HG02938 (cell line): ENCODE measurements at regions not wholly inside any gene's neighbourhood (a gene's known extent, or its start where the extent isn't known, plus 50 kb on each side); places are given as distances from the start of the nearest gene placed in this dataset.
"Not testable (repeated sequence)": the region's sequence is repeated elsewhere in the genome, so short reads cannot be mapped to it uniquely, and the experiment has no call there.

Source experiments
- ATAC-seq: cut with Tn5 transposase; IDR thresholded peaks from one replicate; pipeline ENCODE4 v1.9.1; 2021; ENCODE audit warnings: mild to moderate bottlenecking, moderate library complexity; ENCODE audit not compliant: unreplicated experiment

DNA sequence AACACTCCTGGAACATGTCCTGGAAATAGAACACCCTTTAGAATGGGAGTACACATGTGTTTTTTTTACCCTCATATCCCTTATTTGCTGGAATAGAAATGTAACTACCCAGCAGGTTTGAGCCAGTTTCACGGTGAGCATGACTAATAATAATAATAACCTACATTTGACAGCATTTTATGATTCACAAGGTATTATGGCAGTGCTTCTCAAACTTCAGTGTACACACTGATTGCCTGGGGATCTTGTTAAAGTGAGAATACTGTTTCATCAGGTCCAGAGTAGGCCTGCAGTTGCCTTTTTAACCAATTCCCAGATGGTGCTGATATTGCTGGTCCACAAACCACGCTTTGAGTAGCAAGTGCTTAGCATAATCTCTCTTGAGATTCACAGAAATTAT is 63.9 kb downstream of the NFKBIZ start:
- no peak for ATAC-seq

DNA sequence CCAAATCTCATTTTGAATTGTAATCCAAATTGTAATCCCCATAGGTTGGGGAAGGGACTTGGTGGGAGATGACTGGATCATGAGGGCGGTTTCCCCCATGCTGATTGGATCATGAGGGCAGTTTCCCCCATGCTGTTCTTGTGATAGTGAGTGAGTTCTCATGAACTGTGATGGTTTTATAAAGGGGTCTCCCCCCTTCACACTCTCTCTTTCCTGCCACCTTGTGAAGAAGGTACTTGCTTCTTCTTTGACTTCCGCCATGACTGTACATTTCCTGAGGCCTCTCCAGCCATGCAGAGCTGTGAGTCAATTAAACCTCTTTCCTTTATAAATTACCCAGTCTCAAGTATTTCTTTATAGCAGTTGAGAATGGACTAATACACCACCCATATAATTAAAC is 68.4 kb downstream of the NFKBIZ start:
- not testable (repeated sequence) for ATAC-seq

DNA sequence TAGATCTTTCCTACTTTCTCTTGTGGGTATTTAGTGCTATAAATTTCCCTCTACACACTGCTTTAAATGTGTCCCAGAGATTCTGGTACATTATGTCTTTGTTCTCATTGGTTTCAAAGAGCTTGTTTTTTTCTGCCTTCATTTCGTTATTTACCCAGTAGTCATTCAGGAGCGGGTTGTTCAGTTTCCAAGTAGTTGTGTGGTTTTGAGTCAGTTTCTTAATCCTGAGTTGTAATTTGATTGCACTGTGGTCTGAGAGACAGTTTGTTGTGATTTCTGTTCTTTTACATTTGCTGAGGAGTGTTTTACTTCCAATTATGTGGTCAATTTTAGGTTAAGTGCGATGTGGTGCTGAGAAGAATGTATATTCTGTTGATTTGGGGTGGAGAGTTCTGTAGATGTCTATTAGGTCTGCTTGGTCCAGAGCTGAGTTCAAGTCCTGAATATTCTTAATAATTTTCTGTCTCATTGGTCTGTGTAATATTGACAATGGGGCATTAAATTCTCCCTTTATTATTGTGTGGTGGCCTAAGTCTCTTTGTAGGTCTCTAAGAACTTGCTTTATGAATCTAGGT is 72.9 kb downstream of the NFKBIZ start:
- not testable (repeated sequence) for ATAC-seq

GRCh38 chr3:101924621-101925020 is 75.3 kb downstream of the NFKBIZ start:
- ATAC-seq = not testable (repeated sequence)

DNA sequence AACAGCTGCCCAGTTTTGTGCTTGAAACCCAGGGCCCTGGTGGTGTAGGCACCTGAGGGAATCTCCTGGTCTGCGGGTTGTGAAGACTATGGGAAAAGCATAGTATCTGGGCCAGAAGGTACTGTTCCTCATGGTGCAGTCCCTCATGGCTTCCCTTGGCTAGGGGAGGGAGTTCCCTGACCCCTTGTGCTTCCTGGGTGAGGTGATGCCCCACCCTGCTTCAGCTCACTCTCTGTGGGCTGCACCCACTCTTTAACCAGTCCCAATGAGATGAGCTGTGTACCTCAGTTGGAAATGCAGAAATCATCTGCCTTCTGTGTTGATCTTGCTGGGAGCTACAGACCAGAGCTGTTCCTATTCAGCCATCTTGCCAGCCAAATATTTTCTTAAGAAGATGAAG is 75.8 kb downstream of the NFKBIZ start:
- ATAC-seq = not testable (repeated sequence)

DNA sequence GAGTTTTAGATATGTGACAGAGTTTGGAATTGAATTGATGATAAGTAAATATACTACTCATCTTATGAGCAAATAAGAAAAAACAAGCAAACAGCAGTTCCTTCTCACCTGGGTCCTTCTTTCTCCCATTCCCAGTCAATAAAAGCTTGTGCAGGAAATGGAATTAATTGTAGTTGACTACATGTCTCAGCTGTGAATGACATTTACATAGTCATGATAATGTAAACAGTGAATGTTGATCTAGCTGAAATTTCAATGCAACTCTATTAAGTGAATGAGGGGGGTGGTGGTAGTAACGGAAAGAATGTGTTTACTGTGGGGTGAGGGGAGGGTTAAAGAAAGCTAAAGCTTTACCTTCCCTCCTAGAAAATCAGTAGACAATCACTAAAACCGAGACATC is 76.2 kb downstream of the NFKBIZ start:
- no peak for ATAC-seq

- no peak for ATAC-seq
Observed at GRCh38 chr3:101926594-101927105, 77.3 kb downstream of the NFKBIZ start.

- no peak for ATAC-seq
Observed at GRCh38 chr3:101928890-101929289, 79.6 kb downstream of the NFKBIZ start.

DNA sequence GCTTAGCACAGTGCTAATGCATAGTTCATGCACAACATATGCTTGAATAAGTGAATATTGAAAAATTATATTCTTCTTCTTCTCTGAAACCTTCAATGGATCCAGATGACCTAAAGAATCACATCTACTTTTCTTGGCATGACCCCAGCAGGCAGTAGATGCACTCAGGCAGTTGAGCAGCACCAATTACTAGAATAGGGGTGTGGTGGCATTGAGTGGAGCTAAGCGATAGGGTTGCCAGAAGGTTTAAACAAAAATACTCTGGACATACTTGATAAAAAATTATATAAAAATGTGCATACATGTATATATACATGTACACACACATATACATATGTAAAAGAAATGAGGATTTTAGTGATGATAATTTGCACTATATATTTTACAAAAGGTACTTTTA is 81.8 kb downstream of the NFKBIZ start:
- ATAC-seq = no peak

DNA sequence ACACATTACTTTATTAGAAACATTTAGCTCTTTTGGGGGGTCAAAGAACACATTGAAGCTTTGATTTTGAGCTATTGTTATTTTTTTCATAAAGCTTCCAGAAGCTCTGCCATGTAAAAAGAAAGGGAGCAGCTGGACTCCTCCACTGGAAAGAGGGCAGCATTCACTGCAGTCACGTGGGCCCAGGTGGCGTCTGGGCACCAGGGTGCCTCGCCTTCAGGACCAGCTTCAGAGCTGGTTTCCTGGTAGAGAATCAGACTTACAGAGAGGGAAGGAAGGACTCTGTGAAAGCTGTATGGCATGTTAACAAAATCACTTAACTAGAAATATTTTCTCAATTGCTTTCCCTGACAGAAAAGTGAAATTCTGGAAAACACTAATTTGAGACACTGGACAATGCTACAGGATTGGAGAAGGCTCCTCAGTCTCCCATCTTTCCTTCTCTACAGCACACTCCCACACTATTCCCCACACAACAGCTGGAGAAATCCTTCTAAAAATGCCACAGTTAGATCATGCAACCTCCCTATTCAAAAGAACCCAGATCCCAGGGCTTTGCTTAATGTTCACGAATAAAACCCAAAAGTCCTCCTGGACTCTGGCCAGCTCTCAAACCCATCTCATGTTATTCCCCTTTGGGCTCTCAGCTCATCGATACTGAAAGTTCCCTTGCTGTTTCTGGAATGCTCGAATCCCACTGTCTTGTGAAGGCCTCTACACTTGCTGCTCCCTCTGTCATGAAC is 83.2 kb downstream of the NFKBIZ start:
- ATAC-seq = no peak

DNA sequence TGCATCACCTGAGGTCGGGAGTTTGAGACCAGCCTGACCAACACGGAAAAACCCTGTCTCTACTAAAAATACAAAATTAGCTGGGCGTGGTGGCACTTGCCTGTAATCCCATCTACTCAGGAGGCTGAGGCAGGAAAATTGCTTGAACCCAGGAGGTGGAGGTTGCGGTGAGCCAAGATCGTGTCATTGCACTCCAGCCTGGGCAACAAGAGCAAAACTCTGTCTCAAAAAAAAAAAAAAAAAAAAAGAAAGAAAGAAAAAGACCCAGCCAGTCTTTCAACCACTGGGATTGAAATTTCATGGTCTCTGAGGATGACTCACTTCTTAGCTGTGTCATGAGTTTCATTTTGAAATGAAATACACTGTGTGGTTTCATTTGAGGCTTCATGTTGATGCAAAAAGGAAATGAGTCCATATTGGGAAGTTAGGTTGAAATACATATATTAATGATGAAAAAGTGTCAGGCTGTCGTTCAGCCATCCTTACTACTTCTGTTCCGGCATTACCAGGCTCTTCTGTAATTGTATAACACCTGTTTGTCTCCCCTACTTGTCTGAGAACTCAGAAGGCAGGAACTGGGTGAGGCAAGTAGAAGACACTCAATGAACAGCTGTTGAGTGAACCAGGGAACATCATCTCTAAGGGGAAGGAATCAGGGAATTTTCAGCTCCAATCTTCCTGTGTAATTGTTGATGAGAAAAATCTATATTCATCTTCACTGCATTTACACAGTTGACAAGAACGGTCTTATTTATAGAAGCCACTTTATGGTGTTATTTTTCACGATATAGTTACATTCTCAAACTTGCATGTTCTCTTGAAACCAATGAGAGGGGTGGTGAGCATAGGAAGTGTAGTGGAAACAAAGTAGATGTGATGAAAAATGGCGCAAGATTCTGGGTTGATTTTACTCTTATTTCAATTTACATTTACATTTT is 87.4 kb downstream of the NFKBIZ start:
- ATAC-seq = peak; percentile 85

DNA sequence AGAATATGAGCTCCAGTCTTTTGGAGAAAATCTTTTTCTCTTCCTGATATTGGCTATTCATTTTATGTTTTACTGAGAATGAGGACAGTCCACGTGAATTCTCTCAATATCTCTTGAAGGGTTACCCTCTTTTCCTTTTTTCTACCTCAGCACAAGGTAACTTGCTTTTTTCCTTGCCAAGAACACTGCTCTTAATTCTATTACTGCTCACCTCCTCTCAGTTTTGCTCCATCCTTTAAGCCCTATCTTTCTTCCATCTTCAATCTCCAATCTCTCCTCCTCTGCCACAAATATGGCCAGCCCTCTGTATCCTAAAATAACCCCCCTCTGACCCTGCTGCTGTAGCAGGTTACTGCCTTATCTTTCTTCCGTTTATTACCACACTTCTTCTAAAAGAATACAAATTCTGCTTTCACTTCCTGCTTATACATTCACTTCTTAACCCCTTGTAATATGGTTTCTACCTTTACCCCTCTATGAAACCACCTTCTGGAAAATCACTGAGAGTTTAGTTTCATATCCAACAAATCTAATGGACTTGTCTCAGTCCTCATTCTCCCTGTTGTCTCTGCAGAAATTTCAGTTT is 89.0 kb downstream of the NFKBIZ start:
- ATAC-seq = peak; percentile 44

- no peak for ATAC-seq
Observed at GRCh38 chr3:101939361-101940049, 90.2 kb downstream of the NFKBIZ start.

DNA sequence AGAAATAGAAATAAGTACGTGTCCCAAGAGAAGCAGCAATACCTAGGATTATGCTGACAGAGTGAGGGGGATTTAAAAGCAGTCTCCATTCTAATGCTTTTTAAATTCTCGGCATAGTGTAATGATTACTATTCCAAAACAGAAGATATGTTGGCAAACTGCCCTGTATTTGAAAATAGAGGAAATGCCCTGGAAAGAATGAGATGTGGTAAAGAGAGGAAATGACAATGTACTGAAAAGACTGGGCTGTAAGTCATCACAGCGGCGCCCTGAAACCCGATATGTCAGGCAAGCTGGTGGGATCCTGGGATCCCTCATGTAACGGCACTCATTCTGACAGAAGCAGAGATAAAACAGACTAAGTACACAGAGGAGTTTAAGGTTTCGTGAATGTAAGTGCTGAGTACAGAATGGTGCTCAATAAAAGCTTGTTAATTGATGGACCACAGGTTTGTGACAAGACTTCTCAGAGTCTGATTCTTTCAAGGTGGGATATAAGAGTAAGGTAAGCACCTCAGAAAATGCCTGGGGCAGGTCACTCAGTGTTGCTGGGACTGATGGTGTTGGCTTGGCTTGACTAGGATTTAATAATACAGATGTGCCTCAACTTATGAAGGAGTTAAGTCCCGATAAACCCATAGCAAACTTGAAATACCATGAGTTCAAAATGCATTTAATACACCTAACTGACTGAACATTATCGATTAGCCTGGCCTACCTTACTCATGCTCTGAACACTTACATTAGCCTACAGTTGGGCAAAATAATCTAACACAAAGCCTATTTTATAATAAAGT is 91.4 kb downstream of the NFKBIZ start:
- ATAC-seq = no peak

GRCh38 chr3:101941318-101942040 is 92.2 kb downstream of the NFKBIZ start:
- ATAC-seq = no peak

- ATAC-seq = no peak
Observed at GRCh38 chr3:101942356-101942755, 93.0 kb downstream of the NFKBIZ start.

- no peak for ATAC-seq
Observed at GRCh38 chr3:101943029-101943428, 93.7 kb downstream of the NFKBIZ start.

GRCh38 chr3:101944308-101944707 is 95.0 kb downstream of the NFKBIZ start:
- no peak for ATAC-seq

DNA sequence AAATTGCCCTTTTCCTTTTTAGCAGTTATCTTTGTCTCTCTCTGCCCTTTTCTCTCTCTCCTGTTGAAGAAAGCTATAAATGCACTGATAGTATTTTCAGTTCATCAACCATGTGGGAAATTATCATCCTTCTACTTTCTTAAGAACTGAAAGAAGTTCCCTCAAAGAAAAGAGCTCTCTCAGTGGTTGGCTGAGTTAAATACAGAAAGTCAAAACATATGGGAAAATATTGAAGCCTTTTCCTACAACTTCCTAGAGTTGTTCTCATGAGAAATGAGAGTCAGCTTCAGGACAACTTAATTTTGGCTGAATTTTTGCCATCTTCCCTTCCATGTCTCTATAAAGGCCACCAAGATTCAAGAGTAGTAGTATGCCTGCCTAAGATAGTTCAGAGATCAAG is 96.7 kb downstream of the NFKBIZ start:
- no peak for ATAC-seq
